RWPE2 (cell line): ENCODE measurements at regions not wholly inside any gene's neighbourhood (a gene's known extent, or its start where the extent isn't known, plus 50 kb on each side); places are given as distances from the start of the nearest gene placed in this dataset.
"Not testable (repeated sequence)": the region's sequence is repeated elsewhere in the genome, so short reads cannot be mapped to it uniquely, and the experiment has no call there.

Experiments
- ATAC-seq: fragments of 200-7000 bp; cut with Tn5 transposase; 3 replicates; pipeline ENCODE4 v1.9.1; 2021; ENCODE audit warnings: low read depth
- DNase-seq: peaks from one replicate; pipeline ENCODE4 v3.0.0-alpha.2; 2020; ENCODE audit warnings: low spot score
- H3K27ac ChIP-seq: fragments of 450-650 bp; 2 replicates; pipeline ENCODE4 v1.5.1; 2017; ENCODE audit warnings: mild to moderate bottlenecking; ENCODE audit not compliant: poor library complexity, severe bottlenecking
- H3K27me3 ChIP-seq: fragments of 250-450 bp; sonication (Bioruptor Pico); 2 replicates; pipeline ENCODE4 v1.5.1; 2021; ENCODE audit warnings: mild to moderate bottlenecking, moderate library complexity; ENCODE audit not compliant: insufficient read depth, poor library complexity, severe bottlenecking
- H3K36me3 ChIP-seq: fragments of 250-450 bp; sonication (Bioruptor Pico); 2 replicates; pipeline ENCODE4 v1.5.1; 2020; ENCODE audit warnings: low read depth, mild to moderate bottlenecking, moderate library complexity
- H3K4me1 ChIP-seq: fragments of 250-450 bp; sonication (Bioruptor Pico); 2 replicates; pipeline ENCODE4 v1.5.1; 2021; ENCODE audit warnings: mild to moderate bottlenecking, moderate library complexity; ENCODE audit not compliant: insufficient read depth, poor library complexity, severe bottlenecking
- H3K4me3 ChIP-seq: fragments of 250-450 bp; sonication (Bioruptor Pico); 2 replicates; pipeline ENCODE4 v1.5.1; 2021; ENCODE audit warnings: mild to moderate bottlenecking, moderate library complexity; ENCODE audit not compliant: severe bottlenecking
- H3K9me3 ChIP-seq: fragments of 250-450 bp; sonication (Bioruptor Pico); 2 replicates; pipeline ENCODE4 v1.5.1; 2021; ENCODE audit warnings: mild to moderate bottlenecking, moderate library complexity; ENCODE audit not compliant: severe bottlenecking
- TF ChIP-seq, protein P1 (sequence below): fragments of 450-650 bp; IDR thresholded peaks from one replicate; pipeline ENCODE4 v1.5.1; 2017; ENCODE audit warnings: mild to moderate bottlenecking, moderate library complexity; ENCODE audit not compliant: poor library complexity, severe bottlenecking

- H3K36me3 ChIP-seq, DNase-seq, H3K4me3 ChIP-seq, H3K27ac ChIP-seq, H3K4me1 ChIP-seq, H3K27me3 ChIP-seq, ATAC-seq, H3K9me3 ChIP-seq: not testable (repeated sequence)
Measured at GRCh38 chr18:7178568-7178967, 52.3 kb upstream of the LRRC30 start.

- H3K4me1 ChIP-seq, result no peaks in the 10 kb centered on the region
- no peaks in the 10 kb centered on the region for H3K27me3 ChIP-seq
- no peaks in the 10 kb centered on the region for H3K36me3 ChIP-seq
- H3K9me3 ChIP-seq, result no peaks in the 10 kb centered on the region
- DNase-seq, result no peak
- H3K4me3 ChIP-seq, result no peak overlapping the region
- TF ChIP-seq, protein P1, sequence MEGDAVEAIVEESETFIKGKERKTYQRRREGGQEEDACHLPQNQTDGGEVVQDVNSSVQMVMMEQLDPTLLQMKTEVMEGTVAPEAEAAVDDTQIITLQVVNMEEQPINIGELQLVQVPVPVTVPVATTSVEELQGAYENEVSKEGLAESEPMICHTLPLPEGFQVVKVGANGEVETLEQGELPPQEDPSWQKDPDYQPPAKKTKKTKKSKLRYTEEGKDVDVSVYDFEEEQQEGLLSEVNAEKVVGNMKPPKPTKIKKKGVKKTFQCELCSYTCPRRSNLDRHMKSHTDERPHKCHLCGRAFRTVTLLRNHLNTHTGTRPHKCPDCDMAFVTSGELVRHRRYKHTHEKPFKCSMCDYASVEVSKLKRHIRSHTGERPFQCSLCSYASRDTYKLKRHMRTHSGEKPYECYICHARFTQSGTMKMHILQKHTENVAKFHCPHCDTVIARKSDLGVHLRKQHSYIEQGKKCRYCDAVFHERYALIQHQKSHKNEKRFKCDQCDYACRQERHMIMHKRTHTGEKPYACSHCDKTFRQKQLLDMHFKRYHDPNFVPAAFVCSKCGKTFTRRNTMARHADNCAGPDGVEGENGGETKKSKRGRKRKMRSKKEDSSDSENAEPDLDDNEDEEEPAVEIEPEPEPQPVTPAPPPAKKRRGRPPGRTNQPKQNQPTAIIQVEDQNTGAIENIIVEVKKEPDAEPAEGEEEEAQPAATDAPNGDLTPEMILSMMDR, result peak; percentile 80
- H3K27ac ChIP-seq, result no peak overlapping the region
- peak; percentile 94 for ATAC-seq
Measured at GRCh38 chr18:7177116-7177744, 53.7 kb upstream of the LRRC30 start.

GRCh38 chr18:7174344-7175095 is 56.4 kb upstream of the LRRC30 start:
- no peak for ATAC-seq
- Histone ChIP-seq H3K9me3 (no peaks in the 10 kb centered on the region), H3K27ac (no peak overlapping the region), H3K36me3 (no peaks in the 10 kb centered on the region), H3K4me1 (no peaks in the 10 kb centered on the region), H3K27me3 (no peaks in the 10 kb centered on the region), H3K4me3 (no peak overlapping the region)
- TF ChIP-seq, protein P1, result no peak
- DNase-seq, result no peak

DNA sequence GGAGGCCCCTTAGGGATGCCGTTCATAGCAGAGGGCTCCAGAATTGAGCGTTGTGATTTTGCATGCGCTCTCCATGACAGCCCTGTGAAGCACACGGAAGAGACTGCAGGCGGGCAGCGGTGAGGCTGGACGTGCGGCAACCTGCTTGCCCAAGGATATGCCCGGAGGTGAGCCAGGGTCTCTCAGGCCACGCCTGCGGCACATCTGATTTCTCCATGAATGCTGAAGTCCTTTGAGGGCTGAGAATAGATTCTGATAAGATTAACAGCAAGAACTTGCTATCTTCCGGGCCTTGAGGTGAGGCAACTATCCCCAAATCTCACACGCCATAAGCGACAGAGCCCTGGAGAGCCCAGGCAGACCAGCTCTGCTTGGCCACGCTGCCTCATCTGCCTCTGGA is 55.6 kb upstream of the LAMA1 start:
- H3K9me3 ChIP-seq, result no peaks in the 10 kb centered on the region

DNA sequence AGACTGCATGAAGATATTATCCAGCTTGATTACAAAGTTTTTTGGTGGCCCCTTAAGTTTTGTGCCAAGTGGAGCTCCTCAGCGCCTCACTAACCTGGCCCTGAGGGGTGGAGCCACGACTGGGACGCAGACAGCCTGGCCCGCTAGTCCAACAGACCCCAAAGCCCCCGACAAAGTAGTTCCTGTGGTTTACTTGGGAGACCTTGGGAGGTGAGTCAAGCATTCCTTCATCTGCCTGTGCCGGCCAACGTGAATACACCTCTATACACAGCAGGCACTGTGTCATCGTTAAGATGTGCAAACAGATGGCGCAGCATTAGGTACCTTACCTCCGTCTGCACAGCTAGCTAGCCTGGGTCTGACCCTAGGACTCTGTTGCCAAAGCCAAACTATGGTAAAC is 55.0 kb upstream of the LAMA1 start:
- Histone ChIP-seq H3K4me1 (no peaks in the 10 kb centered on the region), H3K4me3 (no peak overlapping the region), H3K27me3 (no peaks in the 10 kb centered on the region), H3K36me3 (no peaks in the 10 kb centered on the region), H3K27ac (no peak overlapping the region), H3K9me3 (no peaks in the 10 kb centered on the region)
- ATAC-seq (no peak), DNase-seq (no peak)
- TF ChIP-seq, protein P1, result no peak

More for the DNA sequence above, 55.6 kb upstream of the LAMA1 start:
- Histone ChIP-seq H3K36me3 (no peaks in the 10 kb centered on the region), H3K27me3 (no peaks in the 10 kb centered on the region), H3K27ac (no peak overlapping the region), H3K4me1 (no peaks in the 10 kb centered on the region), H3K4me3 (no peak overlapping the region)
- DNase-seq (no peak), ATAC-seq (no peak)
- TF ChIP-seq, protein P1, result no peak
